ENCODE measurements at regions not wholly inside any gene's neighbourhood (a gene's known extent, or its start where the extent isn't known, plus 50 kb on each side); places are given as distances from the start of the nearest gene placed in this dataset.

DNA sequence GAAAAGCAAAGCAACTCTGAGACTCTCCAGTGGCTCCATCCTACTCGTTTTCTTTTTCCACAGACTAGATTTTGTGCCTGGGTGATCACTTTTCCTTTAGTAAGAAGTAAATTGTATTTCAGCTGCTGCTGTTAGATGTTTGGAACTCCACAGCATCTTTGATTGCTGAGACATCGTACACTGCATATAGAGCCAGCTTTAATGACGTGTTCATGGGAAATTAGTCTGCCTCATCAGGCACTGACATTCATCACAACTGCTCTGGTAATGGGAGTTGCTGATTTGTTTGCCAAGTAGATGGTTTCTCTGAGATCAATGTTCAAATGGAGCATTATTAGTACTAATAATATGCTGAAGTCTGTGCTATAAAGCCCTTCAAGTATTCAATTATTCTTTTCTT, 573.8 kb upstream of the NR5A2 start:
- DNase-seq = no peak
- no peaks in the 10 kb centered on the region for H3K36me3 ChIP-seq
- no peak overlapping the region for H3K4me3 ChIP-seq (replicated peaks in 1 of 3)
- H3K27me3 ChIP-seq = no peaks in the 10 kb centered on the region
- 47 to 66% methylated on average over 3 of the region's 3 CpGs for WGBS, 2 donors
- no peaks in the 10 kb centered on the region for H3K9me3 ChIP-seq
- no peaks in the 10 kb centered on the region for H3K4me1 ChIP-seq
- H3K27ac ChIP-seq = no peak overlapping the region
- intact Hi-C loops (cut with DNase I) = no loop called here
- TF ChIP-seq POLR2A (IDR thresholded peaks at IDR 0.05) = no peak
- TF ChIP-seq CTCF (IDR thresholded peaks at IDR 0.05) = no peak

DNA sequence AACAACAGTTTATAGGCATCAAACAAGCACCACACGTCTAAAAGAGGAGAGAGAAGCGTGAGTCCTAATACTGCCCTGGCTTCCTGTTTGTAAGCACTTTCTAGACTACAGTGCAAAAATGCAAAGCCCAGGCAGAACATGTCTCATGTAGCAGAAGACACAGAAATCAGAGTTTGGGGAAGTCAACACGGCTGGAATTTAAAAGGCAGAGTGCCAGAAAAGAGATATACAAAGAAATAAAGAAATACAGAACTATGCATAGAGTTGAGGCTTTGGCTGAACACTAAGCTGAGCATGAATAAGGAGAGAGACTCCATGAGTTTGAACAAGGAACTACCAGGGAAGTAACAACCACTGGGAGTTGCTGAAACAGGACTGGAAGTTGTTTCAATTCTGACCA, 566.6 kb upstream of the NR5A2 start:
- no peak for DNase-seq
- no peak overlapping the region for H3K4me3 ChIP-seq (replicated peaks in 1 of 3)
- intact Hi-C loops (cut with DNase I) = no loop called here
- no peaks in the 10 kb centered on the region for H3K9me3 ChIP-seq
- H3K36me3 ChIP-seq = no peaks in the 10 kb centered on the region
- WGBS, 2 donors = 53 to 59% methylated on average over 3 of the region's 3 CpGs
- H3K27me3 ChIP-seq = no peaks in the 10 kb centered on the region
- no peak overlapping the region for H3K27ac ChIP-seq
- H3K4me1 ChIP-seq = no peaks in the 10 kb centered on the region
- no peak for TF ChIP-seq POLR2A (IDR thresholded peaks at IDR 0.05)
- TF ChIP-seq CTCF (IDR thresholded peaks at IDR 0.05) = no peak

- Histone ChIP-seq H3K27ac (no peak overlapping the region), H3K4me1 (no peaks in the 10 kb centered on the region), H3K9me3 (no peaks in the 10 kb centered on the region), H3K27me3 (no peaks in the 10 kb centered on the region), H3K4me3 (replicated peaks in 1 of 3) (no peak overlapping the region), H3K36me3 (no peaks in the 10 kb centered on the region)
- intact Hi-C loops (cut with DNase I) = no loop called here
- no peak for DNase-seq
- TF ChIP-seq POLR2A (IDR thresholded peaks at IDR 0.05) (no peak), CTCF (IDR thresholded peaks at IDR 0.05) (no peak)
- 89 to 100% methylated on average over 1 of the region's 1 CpG for WGBS, 2 donors
Observed at GRCh38 chr1:199463521-199464127, 563.9 kb upstream of the NR5A2 start.

DNA sequence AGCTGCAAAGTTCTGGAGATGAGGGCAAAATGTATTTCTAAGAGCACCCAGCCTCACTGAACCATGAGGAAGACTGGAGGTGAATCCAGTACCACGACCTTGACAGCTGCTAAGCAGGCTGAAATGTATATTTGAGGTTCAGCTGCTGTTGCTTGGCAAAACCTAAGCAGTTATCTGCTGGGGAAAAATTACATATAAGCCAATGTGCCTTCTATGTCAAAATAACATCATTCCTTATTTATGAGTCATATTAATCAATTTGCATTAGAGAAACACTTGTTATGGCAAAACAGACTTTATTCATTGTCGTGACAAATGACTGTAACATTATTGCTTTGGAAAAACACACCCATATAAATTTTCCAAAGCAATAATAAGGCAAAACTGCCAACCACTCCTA, 560.5 kb upstream of the NR5A2 start:
- Histone ChIP-seq H3K9me3 (no peaks in the 10 kb centered on the region), H3K4me3 (replicated peaks in 1 of 3) (no peak overlapping the region), H3K4me1 (no peaks in the 10 kb centered on the region), H3K27ac (no peak overlapping the region), H3K27me3 (no peaks in the 10 kb centered on the region), H3K36me3 (no peaks in the 10 kb centered on the region)
- intact Hi-C loops (cut with DNase I) = no loop called here
- no peak for DNase-seq
- TF ChIP-seq CTCF (IDR thresholded peaks at IDR 0.05) (no peak), POLR2A (IDR thresholded peaks at IDR 0.05) (no peak)
- 55 to 62% methylated on average over 2 of the region's 2 CpGs for WGBS, 2 donors

DNA sequence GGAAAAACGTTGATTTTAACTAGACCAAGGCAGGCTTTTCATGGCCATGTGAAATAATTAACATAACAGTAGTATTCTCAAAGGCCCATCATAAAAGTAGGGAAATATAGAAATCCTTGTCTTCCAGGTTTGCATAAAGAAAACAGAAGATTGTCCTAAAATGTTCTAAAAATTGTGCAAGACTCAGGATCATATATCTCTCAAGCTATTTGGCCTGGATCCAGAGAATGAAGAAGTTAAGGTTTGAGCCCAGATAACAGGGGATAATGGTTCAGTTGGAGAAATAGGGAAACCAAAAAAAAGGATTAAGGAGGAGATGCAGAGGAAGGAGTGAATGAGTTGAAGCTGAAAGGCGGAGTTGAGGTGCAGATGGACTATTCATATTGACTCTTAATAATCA, 555.5 kb upstream of the NR5A2 start:
- Histone ChIP-seq H3K4me1 (no peaks in the 10 kb centered on the region), H3K4me3 (replicated peaks in 1 of 3) (no peak overlapping the region), H3K9me3 (no peaks in the 10 kb centered on the region), H3K27ac (no peak overlapping the region), H3K27me3 (no peaks in the 10 kb centered on the region), H3K36me3 (no peaks in the 10 kb centered on the region)
- TF ChIP-seq CTCF (IDR thresholded peaks at IDR 0.05) (no peak), POLR2A (IDR thresholded peaks at IDR 0.05) (no peak)
- intact Hi-C loops (cut with DNase I) = no loop called here
- WGBS, 2 donors = 83 to 86% methylated on average over 2 of the region's 2 CpGs
- DNase-seq = no peak

All from thyroid gland (tissue), 4 donors.